Erythroblast (primary cell): ENCODE measurements at regions not wholly inside any gene's neighbourhood (a gene's known extent, or its start where the extent isn't known, plus 50 kb on each side); places are given as distances from the start of the nearest gene placed in this dataset.

Experiments used
- DNase-seq, 2 experiments: peaks; one replicate each; lab custom pipeline; 2025; lab: John Stamatoyannopoulos, UW
- GATA1 ChIP-seq: IDR thresholded peaks from 2 replicates; pipeline ENCODE4 v1.6.1; 2011; ENCODE audit warnings: low read depth, mild to moderate bottlenecking, control low read depth, low read length, moderate library complexity
- POLR2A ChIP-seq: IDR thresholded peaks from 2 replicates; pipeline ENCODE4 v1.6.1; 2011; ENCODE audit warnings: mild to moderate bottlenecking, low read length

- DNase-seq: no peak
- TF ChIP-seq GATA1 (no peak), POLR2A (no peak)
Measured at GRCh38 chr6:22779062-22779461, 209.7 kb downstream of the HDGFL1 start.

- DNase-seq: no peak
- TF ChIP-seq POLR2A (no peak), GATA1 (no peak)
Measured at GRCh38 chr6:22783931-22784330, 214.6 kb downstream of the HDGFL1 start.

- no peak for TF ChIP-seq GATA1
- no peak for TF ChIP-seq POLR2A
- no peak for DNase-seq
Measured at GRCh38 chr6:22784601-22785410, 215.4 kb downstream of the HDGFL1 start.

- no peak for TF ChIP-seq GATA1
- TF ChIP-seq POLR2A: no peak
- no peak for DNase-seq
Measured at GRCh38 chr6:22788038-22788437, 218.7 kb downstream of the HDGFL1 start.

GRCh38 chr6:22789315-22789714 lies 219.9 kb downstream of the HDGFL1 start:
- DNase-seq: no peak
- no peak for TF ChIP-seq POLR2A
- TF ChIP-seq GATA1: no peak

- TF ChIP-seq POLR2A (no peak), GATA1 (no peak)
- no peak for DNase-seq
Measured at GRCh38 chr6:22794844-22795243, 225.5 kb downstream of the HDGFL1 start.

- DNase-seq: no peak
- TF ChIP-seq GATA1: no peak
- no peak for TF ChIP-seq POLR2A
Measured at GRCh38 chr6:22800451-22800850, 231.1 kb downstream of the HDGFL1 start.

GRCh38 chr6:22801831-22802230 lies 232.5 kb downstream of the HDGFL1 start:
- TF ChIP-seq GATA1: no peak
- no peak for TF ChIP-seq POLR2A
- no peak for DNase-seq

GRCh38 chr6:22804620-22805261 lies 235.4 kb downstream of the HDGFL1 start:
- TF ChIP-seq GATA1: no peak
- TF ChIP-seq POLR2A: no peak
- no peak for DNase-seq

GRCh38 chr6:22807261-22807660 lies 237.9 kb downstream of the HDGFL1 start:
- TF ChIP-seq GATA1 (no peak), POLR2A (no peak)
- DNase-seq: no peak

- DNase-seq: no peak
- no peak for TF ChIP-seq POLR2A
- no peak for TF ChIP-seq GATA1
Measured at GRCh38 chr6:22807818-22808217, 238.5 kb downstream of the HDGFL1 start.

GRCh38 chr6:22808466-22808865 lies 239.1 kb downstream of the HDGFL1 start:
- DNase-seq: no peak
- TF ChIP-seq GATA1 (no peak), POLR2A (no peak)

- TF ChIP-seq POLR2A (no peak), GATA1 (no peak)
- DNase-seq: no peak
Measured at GRCh38 chr6:22809370-22809769, 240.0 kb downstream of the HDGFL1 start.

- TF ChIP-seq GATA1: no peak
- no peak for TF ChIP-seq POLR2A
- no peak for DNase-seq
Measured at GRCh38 chr6:22819209-22819608, 249.8 kb downstream of the HDGFL1 start.

GRCh38 chr6:22821664-22822320 lies 252.4 kb downstream of the HDGFL1 start:
- TF ChIP-seq GATA1: no peak
- TF ChIP-seq POLR2A: no peak

More at GRCh38 chr6:22821664-22822320, 252.4 kb downstream of the HDGFL1 start:
- no peak for DNase-seq
